ENCODE measurements at regions not wholly inside any gene's neighbourhood (a gene's known extent, or its start where the extent isn't known, plus 50 kb on each side); places are given as distances from the start of the nearest gene placed in this dataset.

DNA sequence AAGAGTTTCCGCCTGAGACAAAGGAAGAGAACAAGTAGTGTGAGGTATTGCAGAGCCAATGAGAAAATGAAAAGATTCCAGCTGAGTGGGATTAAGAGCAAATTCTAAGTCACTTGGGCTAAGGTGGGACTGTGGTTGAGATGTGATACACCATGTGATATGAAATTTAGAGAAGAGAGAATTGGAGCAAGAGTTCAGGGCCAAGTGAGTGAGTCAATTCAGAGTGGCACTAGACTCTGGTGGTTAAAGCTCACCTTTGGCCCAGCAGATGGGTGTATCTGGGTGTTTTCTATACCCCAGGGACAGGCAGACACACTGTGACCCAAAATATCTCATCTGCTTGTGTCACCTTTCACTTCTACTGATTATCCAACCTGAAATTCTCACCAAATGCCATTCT is 368.1 kb downstream of the KCNN2 start:
- H3K4me3 ChIP-seq (ENCODE audit: low read length), result no peak overlapping the region
- no peaks in the 10 kb centered on the region for H4K20me1 ChIP-seq (ENCODE audit: insufficient read depth, low read length)
- no peak overlapping the region for H2AFZ ChIP-seq (ENCODE audit: low read depth, low read length)
- no peaks in the 10 kb centered on the region for H3K79me2 ChIP-seq (ENCODE audit: low read length)
- no peaks in the 10 kb centered on the region for H3K27me3 ChIP-seq (ENCODE audit: low read depth, low read length)
- TF ChIP-seq, protein P1, sequence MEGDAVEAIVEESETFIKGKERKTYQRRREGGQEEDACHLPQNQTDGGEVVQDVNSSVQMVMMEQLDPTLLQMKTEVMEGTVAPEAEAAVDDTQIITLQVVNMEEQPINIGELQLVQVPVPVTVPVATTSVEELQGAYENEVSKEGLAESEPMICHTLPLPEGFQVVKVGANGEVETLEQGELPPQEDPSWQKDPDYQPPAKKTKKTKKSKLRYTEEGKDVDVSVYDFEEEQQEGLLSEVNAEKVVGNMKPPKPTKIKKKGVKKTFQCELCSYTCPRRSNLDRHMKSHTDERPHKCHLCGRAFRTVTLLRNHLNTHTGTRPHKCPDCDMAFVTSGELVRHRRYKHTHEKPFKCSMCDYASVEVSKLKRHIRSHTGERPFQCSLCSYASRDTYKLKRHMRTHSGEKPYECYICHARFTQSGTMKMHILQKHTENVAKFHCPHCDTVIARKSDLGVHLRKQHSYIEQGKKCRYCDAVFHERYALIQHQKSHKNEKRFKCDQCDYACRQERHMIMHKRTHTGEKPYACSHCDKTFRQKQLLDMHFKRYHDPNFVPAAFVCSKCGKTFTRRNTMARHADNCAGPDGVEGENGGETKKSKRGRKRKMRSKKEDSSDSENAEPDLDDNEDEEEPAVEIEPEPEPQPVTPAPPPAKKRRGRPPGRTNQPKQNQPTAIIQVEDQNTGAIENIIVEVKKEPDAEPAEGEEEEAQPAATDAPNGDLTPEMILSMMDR (IDR thresholded peaks at IDR 0.05; ENCODE audit: low read depth, low read length), result no peak
- TF ChIP-seq EZH2phosphoT487 (IDR thresholded peaks at IDR 0.05; ENCODE audit: low read depth), result no peak
- no peak overlapping the region for H3K9ac ChIP-seq (ENCODE audit: low read length)
- H3K4me2 ChIP-seq (ENCODE audit: low read length), result no peak overlapping the region
- H3K36me3 ChIP-seq (replicated peaks; ENCODE audit: low read depth, low read length), result no peaks in the 10 kb centered on the region
- no peaks in the 10 kb centered on the region for H3K9me3 ChIP-seq (ENCODE audit: insufficient read depth, low read length)
- no peak overlapping the region for H3K27ac ChIP-seq (ENCODE audit: low read length)
- H3K4me1 ChIP-seq (ENCODE audit: low read length), result no peaks in the 10 kb centered on the region

DNA sequence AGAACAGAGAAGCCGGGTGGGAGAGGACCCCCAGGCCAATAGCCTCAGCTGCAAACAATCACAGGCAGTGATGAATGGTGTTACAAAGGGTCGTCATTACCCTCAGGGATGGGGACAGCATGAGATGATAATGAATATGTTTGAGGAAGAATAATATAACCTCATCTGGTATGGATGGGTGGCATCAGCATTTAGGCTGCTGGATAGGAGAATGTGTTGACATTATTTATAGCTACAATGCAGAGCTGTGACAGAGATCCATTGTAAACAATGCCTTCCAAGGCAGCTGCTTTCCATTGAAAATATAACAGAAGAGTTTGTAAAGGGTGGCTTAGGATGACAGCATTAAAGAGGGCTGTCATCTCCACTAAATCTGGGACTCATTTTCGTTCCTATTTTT is 365.5 kb downstream of the KCNN2 start:
- H3K4me1 ChIP-seq (ENCODE audit: low read length), result no peaks in the 10 kb centered on the region
- H3K27ac ChIP-seq (ENCODE audit: low read length), result no peak overlapping the region
- no peak overlapping the region for H2AFZ ChIP-seq (ENCODE audit: low read depth, low read length)
- H3K4me2 ChIP-seq (ENCODE audit: low read length), result no peak overlapping the region
- TF ChIP-seq, protein P1 (IDR thresholded peaks at IDR 0.05; ENCODE audit: low read depth, low read length), result no peak
- TF ChIP-seq EZH2phosphoT487 (IDR thresholded peaks at IDR 0.05; ENCODE audit: low read depth), result no peak
- H3K79me2 ChIP-seq (ENCODE audit: low read length), result no peaks in the 10 kb centered on the region
- H3K9ac ChIP-seq (ENCODE audit: low read length), result no peak overlapping the region
- H3K36me3 ChIP-seq (replicated peaks; ENCODE audit: low read depth, low read length), result no peaks in the 10 kb centered on the region
- H3K27me3 ChIP-seq (ENCODE audit: low read depth, low read length), result no peaks in the 10 kb centered on the region
- no peaks in the 10 kb centered on the region for H4K20me1 ChIP-seq (ENCODE audit: insufficient read depth, low read length)
- H3K4me3 ChIP-seq (ENCODE audit: low read length), result no peak overlapping the region
- no peaks in the 10 kb centered on the region for H3K9me3 ChIP-seq (ENCODE audit: insufficient read depth, low read length)

DNA sequence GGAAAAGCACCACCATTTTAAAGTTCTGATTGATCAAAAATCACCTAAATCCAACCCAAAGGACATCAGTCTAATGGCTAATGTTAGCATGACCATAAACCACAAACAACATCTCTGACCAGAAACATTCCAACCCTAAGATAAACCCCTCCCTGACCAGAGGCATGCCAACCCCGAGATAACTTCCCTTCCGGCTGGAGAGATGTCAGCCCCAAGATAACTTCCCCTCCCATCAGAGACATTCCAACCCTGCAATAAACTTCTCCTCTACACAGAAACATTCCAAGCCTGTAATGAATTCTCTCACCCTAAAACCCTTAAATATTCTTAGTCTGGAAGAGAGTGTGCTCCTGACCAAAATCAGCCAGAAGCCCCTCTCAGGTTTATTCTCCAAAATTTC is 364.3 kb downstream of the KCNN2 start:
- Histone ChIP-seq H3K4me2 (ENCODE audit: low read length) (no peak overlapping the region), H3K27me3 (ENCODE audit: low read depth, low read length) (no peaks in the 10 kb centered on the region), H4K20me1 (ENCODE audit: insufficient read depth, low read length) (no peaks in the 10 kb centered on the region), H3K36me3 (replicated peaks; ENCODE audit: low read depth, low read length) (no peaks in the 10 kb centered on the region), H3K9me3 (ENCODE audit: insufficient read depth, low read length) (no peaks in the 10 kb centered on the region), H3K79me2 (ENCODE audit: low read length) (no peaks in the 10 kb centered on the region), H3K4me1 (ENCODE audit: low read length) (no peaks in the 10 kb centered on the region), H3K4me3 (ENCODE audit: low read length) (no peak overlapping the region), H3K27ac (ENCODE audit: low read length) (no peak overlapping the region), H3K9ac (ENCODE audit: low read length) (no peak overlapping the region), H2AFZ (ENCODE audit: low read depth, low read length) (no peak overlapping the region)
- no peak for TF ChIP-seq EZH2phosphoT487 (IDR thresholded peaks at IDR 0.05; ENCODE audit: low read depth)
- TF ChIP-seq, protein P1 (IDR thresholded peaks at IDR 0.05; ENCODE audit: low read depth, low read length), result no peak

DNA sequence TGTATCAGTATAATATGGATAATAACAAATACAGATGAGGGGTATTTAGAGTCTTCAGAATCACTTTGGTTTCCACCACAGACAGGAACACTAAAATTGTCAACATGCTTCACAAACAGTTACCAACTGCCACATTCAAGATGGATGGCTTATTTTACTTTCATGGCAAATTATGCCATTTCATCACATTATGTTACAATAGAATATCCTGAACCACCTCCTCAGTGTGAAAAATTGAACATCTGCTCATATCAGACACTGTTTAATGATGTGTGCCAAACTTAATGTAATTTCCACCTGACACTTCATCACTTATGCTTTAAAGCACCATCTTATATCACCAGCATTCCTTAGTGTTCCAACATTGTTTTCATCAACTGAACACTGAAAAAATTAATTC is 357.4 kb downstream of the KCNN2 start:
- no peak overlapping the region for H3K4me3 ChIP-seq (ENCODE audit: low read length)
- no peak overlapping the region for H3K27ac ChIP-seq (ENCODE audit: low read length)
- H3K9me3 ChIP-seq (ENCODE audit: insufficient read depth, low read length), result no peaks in the 10 kb centered on the region
- H3K9ac ChIP-seq (ENCODE audit: low read length), result no peak overlapping the region
- no peaks in the 10 kb centered on the region for H3K4me1 ChIP-seq (ENCODE audit: low read length)
- no peaks in the 10 kb centered on the region for H3K27me3 ChIP-seq (ENCODE audit: low read depth, low read length)
- no peak overlapping the region for H2AFZ ChIP-seq (ENCODE audit: low read depth, low read length)
- no peaks in the 10 kb centered on the region for H3K79me2 ChIP-seq (ENCODE audit: low read length)
- no peak overlapping the region for H3K4me2 ChIP-seq (ENCODE audit: low read length)
- no peak for TF ChIP-seq EZH2phosphoT487 (IDR thresholded peaks at IDR 0.05; ENCODE audit: low read depth)
- TF ChIP-seq, protein P1 (IDR thresholded peaks at IDR 0.05; ENCODE audit: low read depth, low read length), result no peak
- H3K36me3 ChIP-seq (replicated peaks; ENCODE audit: low read depth, low read length), result no peaks in the 10 kb centered on the region
- no peaks in the 10 kb centered on the region for H4K20me1 ChIP-seq (ENCODE audit: insufficient read depth, low read length)

Data from OCI-LY3 (cell line).